ENCODE measurements at regions not wholly inside any gene's neighbourhood (a gene's known extent, or its start where the extent isn't known, plus 50 kb on each side); places are given as distances from the start of the nearest gene placed in this dataset.
A peak's percentile ranks its signal among the peaks of the same experiment; 100 is the strongest.

DNA sequence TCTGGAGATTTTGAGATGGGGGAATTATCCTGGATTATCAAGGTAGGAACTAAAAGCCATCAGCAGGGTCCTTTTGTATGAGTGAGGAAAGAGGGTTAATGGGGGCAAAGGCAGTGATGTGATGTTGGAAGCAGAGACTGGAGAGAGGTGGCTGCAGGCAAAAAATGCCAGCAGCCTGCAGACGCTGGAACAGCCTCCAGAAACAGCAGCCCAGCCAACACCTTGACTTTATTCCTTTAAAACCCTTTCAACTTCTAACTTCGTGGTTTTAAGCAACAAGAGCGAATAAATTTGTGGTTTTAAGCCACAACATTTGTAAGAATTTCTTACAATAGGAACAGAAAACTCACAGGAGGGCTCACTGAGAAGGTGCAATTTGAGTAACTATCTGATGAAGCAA, 523.1 kb upstream of the HS6ST1 start:
- DNase-seq, result no peak

DNA sequence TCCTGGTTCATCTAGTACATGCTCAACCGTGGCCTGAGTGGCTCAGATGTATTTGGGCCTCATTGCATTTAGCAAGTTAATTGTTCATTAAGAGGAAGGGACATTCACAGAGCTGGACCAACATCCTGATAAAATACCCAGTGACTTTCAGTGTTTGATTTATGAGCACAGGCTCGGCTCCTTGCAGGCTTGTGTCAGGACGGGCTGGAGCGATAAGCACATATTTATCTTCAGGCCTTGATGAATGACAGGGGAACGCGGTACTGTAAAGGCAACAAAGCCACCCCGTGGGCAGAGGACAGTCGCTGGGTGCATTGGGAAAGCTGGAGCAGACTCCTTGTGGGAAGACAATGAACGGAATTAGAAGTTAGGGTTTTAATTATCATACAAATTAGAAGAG, 548.6 kb upstream of the HS6ST1 start:
- DNase-seq, result no peak

DNA sequence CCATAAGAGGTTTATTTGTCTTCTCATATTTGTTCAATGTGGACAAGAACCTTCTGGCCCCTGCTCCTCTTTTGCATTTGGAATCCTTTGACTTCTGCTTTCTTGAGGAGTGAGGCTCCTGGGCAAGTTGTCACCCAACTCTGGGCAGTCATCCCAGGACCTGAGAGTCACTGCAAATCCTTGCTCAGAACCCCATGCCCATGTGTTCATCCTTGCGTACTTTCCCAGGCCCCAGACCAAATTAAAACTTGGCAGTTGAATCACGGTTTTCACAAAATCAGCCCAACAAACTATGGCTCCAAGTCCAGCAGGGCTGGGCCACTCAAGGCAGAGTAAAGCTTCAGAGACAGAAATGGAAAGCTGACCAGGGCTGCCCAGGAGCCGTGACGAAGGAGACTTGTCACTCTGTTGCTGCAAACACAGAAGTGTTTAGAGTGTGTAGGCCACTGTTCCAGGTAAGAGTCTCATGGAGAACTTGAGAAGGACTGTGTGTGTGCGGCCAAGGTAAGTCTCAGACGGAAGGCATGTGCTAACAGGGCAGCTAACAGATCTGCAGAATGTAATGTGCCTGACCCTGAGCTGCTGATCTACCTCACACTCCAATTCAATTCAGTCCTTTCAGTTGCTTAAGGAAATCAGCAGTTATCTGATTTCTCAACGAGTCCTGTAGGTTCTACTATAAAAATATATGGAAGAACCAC, 549.4 kb upstream of the HS6ST1 start:
- DNase-seq, result peak; percentile 25

DNA sequence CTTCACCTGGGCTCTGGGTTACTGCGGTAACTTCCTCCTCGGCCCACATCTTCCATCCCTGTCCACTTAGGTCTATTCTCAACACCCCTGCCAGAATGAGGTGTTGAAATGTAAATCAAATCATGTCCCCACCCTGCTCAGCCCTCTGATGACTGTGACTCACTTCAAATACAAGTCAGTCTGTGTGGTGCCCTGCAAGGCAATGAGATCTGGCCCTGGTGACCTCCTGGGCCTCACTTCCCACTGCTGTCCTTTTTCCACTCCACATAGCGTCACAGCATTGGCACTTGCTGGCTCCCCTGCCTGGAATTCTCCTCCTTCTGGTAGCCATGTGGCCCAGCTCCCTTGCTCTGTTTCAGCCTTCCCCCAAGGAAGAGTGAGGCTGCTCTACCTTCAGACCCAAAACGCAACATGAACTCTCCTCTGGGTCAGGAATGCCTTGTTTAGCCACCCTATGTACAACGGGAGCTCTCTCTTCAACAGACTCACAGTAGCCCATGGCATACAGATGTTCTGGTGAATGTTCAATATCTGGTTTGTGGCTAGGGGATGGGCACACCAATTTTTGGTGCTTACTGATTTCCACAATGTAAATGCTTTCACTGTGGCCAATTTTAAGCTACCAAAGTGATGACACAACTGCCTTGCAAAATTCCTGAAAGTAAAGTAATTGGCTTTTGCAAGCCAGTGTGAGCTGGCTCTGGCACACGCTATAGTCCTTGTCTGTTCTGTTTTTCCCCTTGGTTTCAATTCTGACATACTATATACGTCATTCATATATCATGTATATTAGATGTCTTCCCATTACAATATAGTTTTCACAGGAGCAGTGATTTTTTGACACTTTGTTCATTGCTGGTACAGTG, 550.3 kb upstream of the HS6ST1 start:
- no peak for DNase-seq

DNA sequence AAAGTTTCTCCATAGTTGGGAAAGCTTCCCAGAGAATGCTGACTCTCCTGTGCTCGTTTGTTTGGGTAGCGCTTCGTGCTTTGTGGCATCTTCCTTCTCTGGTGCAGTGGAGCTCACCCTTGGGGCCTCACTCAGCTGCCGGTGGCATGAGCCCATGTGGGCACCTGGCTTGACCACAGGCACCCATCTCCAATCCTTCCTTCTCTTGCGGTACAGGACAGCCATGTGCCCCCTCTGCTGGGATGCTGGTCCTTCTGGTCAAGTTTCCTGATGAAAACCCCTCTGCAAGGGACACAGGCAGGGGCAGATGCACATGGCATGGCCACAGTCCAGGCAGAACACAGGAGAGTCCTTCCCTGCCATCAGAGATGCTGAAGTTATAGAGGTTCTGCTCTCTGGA, 555.9 kb upstream of the HS6ST1 start:
- no peak for DNase-seq

DNA sequence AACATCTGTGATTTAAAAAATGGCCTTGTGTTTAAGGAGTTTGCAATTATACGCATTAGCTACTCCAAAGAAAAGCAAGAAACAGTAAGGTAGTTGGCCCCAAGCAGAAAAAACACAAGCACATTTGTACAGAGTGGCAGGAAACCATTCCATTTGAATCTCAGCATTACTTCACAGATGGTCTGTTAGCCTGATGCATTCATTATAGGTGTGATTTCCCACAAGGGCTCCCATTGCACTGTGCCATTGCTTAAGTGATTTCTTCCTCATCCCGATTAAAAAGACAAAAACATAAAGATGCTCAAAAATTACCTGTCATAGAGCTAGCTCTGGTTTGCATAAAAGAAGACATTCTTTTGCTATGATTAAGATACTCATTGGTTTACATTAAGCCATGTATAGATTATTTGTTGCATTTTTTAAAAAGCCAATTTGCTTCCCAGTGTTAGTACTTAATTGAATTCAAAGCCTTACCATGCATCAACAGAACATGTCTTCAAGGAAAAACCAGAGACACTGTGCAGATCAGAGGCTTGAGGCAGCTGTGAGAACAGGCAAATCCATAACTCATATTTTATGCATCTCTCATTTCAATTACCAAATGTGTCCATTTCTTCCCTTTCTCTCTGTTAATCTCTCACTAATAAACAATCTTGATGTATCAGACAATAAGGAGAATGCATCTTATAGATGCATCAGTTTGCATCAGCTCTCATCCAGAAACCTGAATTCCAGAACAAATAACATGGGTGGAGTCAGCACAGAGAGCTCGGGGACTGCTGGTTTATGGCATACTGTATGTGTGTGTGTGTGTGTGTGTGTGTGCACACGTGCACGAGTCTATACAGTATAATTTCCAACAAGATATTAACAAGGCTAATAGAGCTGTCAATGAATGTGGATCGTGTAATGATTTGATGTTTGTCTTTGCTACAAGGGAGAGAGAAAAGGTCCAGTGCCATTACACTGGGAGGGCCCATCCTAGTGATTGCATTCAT, 558.6 kb upstream of the HS6ST1 start:
- no peak for DNase-seq

DNA sequence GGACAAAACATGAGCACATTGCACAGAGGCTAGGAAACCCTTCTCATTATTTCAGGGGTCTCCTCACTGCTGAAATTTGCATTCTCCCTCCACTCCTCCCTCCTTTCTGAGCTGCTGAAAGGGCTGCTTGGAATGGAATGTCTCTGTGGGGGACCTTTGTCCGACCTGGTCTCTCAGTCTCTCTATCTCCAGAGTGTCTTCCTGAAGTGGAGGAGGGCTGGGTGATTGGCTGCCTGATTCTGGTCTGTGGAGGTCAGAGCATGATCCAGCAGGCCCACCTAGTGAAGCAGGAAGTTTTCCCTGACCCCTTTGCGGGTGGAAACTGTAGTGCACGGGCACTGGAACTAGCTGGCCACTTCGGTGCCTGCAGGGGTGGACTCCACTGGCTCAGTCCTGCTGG, 560.5 kb upstream of the HS6ST1 start:
- DNase-seq, result no peak

DNA sequence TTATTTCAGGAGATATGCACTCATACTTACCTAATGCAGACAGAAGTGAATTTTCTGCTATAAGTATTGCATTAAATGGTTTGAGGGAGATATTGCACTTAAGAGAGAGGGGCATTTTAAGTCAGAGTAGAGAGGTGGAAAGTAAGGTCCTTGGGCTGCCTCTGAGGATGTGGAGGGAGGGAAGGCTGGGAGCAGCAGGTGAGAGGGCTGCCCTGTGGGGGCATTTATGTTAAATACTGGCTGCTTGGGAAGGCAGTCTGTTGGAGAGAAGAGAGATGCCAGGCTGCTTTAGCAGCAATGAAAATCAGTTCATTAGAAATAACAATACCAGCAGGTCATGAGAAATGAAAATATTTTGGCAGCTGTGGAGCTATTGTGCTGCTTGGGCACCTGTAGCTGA, 576.2 kb upstream of the HS6ST1 start:
- DNase-seq, result no peak

DNA sequence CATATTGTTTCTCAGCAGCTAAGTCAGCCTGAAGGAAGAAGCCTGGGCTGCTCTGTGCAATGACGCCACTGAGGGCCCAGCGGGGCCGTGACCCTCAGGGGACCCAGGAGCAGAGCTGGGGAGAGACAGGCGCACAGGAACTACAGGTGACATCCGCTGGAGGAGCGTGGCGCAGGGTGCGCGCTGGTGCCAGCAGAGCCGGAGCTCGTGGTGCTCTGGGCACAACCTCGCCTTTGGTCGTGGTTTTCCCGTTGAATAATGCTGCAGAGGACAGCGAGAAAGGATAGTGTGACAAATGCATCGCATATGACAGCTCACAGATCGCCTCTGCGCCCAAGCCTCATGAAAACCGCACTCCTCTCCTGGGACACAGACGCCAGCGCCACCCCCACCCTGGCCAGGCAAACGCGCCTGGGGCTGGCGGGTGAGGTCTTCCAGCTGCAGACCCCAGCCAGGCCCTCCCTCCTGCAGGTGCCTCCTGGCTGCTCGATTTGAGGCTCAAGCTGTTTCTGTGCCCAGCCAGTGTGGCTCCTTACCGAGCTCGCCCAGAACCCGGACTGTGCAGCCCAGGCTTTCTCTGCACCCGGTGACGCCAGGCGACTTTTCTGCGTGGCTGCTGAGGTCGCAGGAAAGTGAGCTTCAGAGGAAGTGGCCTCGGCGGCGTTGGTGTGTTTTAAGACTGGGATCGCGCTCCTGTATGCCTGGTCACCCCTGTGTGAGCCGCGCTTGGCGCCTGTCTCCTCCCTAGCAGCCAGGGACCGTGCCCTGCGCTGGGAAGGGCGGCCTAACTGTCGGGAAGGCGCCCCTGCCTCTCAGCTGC, 583.1 kb upstream of the HS6ST1 start:
- DNase-seq, result no peak

DNA sequence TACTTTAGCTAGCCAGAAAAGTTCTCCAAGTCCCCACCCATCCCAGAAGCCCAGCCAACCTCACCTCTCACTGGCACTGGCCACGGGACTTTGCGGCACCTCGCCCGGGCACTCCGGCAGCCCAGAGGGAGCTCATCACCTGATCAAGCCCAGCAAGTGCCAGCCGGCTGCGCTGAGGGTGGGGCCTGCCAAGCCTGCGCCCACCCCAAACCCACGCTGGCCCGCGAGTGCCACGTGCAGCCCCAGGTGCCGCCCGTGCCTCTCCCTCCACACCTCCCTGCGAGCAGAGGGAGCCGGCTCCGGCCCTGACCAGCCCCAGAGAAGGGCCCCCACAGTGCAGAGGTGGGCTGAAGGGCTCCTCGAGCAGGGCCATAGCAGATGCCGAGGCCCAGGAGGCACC, 585.0 kb upstream of the HS6ST1 start:
- DNase-seq, result no peak

DNA sequence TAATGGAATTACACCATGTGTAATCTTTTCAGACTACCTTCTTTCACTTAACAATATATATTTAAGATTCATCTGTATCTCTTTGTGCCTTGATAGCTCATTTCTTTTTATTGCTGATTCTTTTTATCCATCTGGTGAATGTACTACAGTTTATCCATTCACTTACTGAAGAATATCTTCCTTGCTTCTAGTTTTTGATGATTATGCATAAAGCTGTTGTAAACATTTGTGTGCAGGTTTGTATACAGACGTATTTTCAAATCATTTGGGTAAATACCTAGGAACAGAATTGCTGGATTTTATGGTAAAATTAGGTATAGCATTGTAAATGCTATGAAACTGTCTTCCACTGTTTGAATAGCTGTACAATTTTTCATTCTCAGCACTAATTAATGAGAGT, 592.6 kb upstream of the HS6ST1 start:
- DNase-seq, result no peak

DNA sequence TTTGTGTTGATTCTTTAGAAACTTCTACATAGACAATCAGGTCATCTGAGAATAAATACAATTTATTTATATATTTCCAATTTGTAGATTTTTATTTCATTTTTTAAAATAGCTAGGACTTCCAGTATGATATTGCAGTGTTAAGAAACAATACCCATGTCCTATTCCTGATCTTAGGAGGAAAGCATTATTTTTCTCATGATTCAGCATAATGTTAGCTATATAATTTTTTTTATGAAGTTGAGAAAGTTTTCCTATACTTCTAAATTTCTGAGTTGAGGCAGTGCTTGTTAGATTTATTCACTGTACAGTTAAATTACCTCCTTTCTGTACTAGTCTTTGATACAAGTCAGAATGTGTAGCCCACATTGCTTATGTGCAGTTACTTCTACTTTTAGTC, 595.7 kb upstream of the HS6ST1 start:
- DNase-seq, result no peak

DNA sequence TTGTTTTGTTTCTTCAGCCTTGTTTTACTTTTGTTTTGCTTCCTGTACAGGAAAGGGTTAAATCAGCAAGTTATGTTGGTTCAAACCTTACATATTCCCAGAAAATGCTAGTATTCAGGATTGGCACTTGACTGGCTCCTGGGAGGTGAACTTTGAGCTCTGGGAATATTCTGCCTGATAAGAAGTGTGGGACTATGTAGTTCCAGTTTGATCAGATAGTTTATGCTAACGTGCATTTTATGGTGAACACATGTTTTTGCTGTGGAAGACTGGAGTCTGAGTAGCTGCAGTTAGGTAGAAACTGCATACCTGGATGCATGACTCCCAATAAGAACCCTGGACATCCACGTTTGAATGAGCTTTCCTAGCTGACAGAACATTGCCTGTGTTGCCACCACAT, 603.1 kb upstream of the HS6ST1 start:
- DNase-seq, result no peak

DNA sequence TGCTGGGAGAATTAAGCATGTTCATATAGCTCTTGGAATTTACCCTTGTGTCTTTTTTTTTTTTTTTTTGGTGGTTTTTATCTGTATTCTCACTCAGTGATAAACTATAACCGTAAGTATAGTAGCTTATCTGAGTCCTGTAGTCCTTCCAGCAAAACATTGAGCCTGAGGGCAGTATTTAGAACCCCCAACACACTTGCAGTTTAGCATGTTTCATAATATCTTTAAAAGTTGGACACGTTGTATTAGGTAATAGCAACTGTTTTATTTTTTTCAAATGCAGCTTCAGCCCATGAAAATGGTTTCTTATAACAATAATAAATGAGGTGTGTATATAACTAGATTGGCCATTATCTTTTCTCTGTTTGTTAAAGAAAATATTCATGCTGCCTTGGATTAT, 603.5 kb upstream of the HS6ST1 start:
- DNase-seq, result no peak

DNA sequence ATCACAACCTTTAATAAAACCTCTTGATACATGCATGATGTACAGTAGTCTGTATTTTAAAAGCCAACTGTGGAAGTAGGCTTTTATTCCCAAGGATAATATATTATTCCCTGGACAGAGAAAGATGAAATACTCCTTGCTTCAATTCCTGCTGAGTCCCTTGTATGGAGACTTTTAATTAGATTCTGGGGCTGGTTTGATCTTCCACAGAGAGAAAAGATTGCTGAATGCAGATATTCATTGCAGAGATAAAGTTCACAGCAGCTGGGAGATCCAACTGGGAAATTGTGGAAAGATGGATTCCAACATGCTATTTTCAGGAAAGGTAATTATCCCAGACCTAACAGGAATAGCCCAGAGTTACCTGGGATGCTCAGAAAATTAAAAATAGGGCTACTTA, 607.0 kb upstream of the HS6ST1 start:
- DNase-seq, result no peak

DNA sequence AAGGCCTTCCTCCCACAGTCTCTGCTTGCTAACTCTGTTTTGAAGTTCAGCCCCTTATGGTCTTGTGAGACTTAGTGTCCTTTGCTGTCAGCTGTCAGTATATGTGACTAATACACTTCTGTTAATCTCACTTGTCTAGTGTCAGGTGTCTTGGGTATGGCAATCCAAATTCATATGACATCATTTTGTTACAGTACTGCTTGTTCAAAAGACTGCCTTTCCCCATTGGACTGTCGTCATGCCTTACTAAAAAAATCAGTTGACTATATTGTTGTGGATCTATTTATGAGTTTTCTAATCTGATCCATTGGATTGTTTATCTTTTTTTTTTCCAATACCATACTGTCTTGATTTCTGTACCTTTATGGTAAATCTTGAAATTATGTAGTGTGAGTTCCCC, 611.4 kb upstream of the HS6ST1 start:
- no peak for DNase-seq

DNA sequence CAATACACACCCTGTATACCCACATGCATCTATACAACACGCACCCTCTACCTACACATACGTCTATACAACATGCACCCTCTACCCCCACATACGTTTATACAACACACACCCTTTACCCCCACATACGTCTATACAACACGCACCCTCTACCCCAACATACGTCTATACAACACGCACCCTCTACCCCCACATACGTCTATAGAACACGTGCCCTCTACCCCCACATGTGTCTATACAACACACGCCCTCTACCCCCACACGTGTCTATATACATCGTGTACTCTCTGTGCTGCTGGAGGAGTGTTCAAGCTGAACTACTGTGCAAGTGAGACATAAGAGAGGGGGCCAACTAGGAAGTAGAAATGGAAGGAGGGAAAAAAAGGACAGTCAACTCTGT, 621.7 kb upstream of the HS6ST1 start:
- DNase-seq, result no peak

DNA sequence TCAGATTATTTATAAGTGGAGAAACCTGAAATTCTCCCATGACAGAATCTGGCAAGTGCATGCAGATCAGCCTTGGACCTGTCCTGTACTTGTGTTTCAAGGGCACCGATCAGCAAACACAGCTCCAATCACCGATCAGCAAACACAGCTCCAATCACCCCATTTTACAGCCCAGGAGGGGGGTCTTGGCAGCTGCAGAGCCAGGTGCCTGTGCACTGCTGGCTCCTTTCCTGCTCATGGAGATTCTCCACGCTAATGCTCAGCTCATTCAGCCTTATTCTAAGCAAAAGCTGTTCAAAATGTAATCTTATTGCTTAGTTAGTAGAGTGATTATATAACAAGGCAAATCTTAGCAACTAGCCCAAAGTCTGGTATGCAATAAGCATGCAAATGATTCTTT, 623.1 kb upstream of the HS6ST1 start:
- DNase-seq, result no peak

DNA sequence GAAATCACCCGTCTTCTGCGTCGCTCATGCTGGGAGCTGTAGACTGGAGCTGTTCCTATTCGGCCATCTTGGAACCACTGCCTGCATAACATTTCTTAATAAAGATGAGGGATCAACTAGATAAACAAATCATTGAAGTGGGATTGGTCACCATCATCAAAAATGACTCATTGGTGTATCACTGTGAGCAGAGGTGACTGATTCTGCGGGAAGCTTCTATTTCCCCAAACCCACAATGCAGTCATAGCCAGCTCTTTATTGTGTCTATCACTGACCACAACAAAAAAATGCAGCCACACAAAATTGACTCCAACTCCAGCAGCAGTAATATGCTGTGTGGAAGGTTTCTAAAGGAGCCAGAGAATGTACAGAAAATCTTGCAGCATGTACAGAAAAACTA, 630.7 kb upstream of the HS6ST1 start:
- DNase-seq, result no peak

DNA sequence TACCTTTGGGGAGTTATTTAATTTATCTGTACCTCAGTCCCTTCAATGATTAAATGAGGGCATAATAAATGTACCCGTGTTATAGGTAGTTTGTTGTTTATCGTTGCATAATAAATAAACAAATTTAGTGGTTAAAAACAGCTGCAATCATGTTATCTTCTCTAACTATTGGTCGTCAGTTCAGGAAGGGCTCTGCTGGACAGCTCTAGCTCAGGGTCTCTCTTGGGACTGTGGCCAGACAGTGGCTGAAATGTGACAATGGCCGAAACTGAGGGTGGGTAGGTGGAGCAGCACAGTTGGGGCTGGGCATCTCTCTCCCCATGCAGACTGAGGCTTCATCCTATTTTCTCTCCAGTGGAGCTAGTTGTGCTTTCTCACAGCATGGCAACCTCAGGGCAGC, 632.1 kb upstream of the HS6ST1 start:
- DNase-seq, result no peak

DNA sequence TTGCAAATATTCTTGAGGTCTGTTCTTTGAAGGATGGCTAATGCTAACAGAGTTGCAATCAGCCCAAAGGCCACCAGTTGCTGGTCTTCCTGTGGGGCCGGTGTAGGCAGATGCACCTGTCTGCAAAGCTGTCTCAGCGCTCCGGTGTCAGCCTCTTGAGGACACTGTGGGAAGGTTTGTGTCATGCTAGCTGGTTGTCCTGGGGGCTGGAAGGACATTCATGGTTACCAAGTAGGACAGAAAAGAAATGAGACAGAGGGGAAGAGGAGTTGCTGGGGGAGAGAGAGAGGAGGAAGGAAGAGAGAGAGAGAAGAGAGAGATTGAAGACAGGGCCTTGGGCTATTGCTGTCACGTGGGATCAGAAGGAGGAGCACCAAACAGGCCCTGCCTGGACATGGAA, 639.6 kb upstream of the HS6ST1 start:
- no peak for DNase-seq

DNA sequence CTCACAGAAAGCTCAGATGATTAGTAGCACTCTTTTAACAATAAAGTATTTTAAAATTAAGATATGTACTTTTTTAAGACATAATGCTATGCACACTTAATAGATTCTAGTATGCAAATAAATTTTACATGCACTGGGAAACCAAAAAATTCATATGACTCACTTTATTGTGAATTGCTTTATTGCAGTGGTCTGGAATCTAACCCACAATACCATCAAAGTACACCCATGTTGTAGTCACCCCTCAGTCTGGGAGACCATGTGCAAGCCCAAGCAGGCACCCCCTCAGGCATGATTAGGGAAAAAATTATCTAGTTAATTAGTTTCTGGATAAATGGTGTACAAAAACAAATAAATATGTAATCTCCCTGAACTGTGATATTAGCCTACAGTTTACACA, 649.0 kb upstream of the HS6ST1 start:
- DNase-seq, result no peak

DNA sequence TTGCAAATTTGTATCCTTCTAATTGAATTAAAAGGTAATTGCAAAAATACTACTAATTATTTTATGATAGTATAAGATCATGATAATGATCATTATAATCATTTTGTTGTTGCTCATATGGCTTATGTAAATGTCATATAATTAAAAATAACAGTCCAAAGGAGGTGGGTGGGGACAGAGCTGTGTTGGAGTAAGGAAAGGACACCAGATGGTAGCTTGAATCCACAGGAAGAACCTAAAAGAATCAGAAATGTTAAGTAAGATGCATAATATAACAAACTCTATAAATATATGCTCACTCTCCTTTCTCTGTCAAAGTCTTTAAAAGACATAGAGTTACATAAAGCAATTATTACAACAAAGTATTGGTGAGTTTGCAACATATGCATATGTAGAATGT, 650.7 kb upstream of the HS6ST1 start:
- no peak for DNase-seq
